VCaP (cell line): ENCODE measurements at regions not wholly inside any gene's neighbourhood (a gene's known extent, or its start where the extent isn't known, plus 50 kb on each side); places are given as distances from the start of the nearest gene placed in this dataset.

Experiments used
- H3K27ac ChIP-seq: fragments of 450-650 bp; 2 replicates; pipeline ENCODE4 v1.5.1; 2017
- TF ChIP-seq, protein P1 (sequence below): fragments of 450-650 bp; conservative IDR thresholded peaks from 2 replicates; pipeline ENCODE4 v1.5.1; 2017; ENCODE audit warnings: mild to moderate bottlenecking, moderate library complexity

- TF ChIP-seq, protein P1, sequence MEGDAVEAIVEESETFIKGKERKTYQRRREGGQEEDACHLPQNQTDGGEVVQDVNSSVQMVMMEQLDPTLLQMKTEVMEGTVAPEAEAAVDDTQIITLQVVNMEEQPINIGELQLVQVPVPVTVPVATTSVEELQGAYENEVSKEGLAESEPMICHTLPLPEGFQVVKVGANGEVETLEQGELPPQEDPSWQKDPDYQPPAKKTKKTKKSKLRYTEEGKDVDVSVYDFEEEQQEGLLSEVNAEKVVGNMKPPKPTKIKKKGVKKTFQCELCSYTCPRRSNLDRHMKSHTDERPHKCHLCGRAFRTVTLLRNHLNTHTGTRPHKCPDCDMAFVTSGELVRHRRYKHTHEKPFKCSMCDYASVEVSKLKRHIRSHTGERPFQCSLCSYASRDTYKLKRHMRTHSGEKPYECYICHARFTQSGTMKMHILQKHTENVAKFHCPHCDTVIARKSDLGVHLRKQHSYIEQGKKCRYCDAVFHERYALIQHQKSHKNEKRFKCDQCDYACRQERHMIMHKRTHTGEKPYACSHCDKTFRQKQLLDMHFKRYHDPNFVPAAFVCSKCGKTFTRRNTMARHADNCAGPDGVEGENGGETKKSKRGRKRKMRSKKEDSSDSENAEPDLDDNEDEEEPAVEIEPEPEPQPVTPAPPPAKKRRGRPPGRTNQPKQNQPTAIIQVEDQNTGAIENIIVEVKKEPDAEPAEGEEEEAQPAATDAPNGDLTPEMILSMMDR: no peak
- no peak overlapping the region for H3K27ac ChIP-seq
Observed at GRCh38 chr5:109917154-109917546, 227.4 kb downstream of the MAN2A1 start.

- TF ChIP-seq, protein P1: no peak
- H3K27ac ChIP-seq: no peak overlapping the region
Observed at GRCh38 chr5:109917966-109918365, 228.2 kb downstream of the MAN2A1 start.

DNA sequence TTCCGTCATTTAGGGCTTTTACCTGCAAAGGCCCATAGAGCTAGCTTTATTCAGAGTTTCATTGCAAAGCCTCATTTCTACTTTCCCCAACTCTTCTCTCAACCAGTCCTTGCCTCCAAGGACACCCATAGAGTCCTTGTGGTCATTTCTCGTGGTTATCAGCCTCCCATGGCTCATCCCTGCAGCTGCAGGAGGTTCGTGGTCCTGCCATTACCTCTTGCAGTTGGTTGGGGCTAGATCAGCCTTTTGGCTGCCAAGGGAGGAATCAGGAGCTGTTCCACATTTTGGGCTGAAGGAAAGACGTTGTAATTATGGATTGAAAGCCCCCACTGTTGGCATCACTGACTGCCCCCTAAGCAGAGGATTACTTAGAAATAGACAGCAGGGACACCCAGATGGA lies 231.0 kb downstream of the MAN2A1 start:
- H3K27ac ChIP-seq: no peak overlapping the region
- TF ChIP-seq, protein P1: no peak

GRCh38 chr5:109921735-109922380 lies 232.1 kb downstream of the MAN2A1 start:
- no peak overlapping the region for H3K27ac ChIP-seq
- TF ChIP-seq, protein P1: no peak

DNA sequence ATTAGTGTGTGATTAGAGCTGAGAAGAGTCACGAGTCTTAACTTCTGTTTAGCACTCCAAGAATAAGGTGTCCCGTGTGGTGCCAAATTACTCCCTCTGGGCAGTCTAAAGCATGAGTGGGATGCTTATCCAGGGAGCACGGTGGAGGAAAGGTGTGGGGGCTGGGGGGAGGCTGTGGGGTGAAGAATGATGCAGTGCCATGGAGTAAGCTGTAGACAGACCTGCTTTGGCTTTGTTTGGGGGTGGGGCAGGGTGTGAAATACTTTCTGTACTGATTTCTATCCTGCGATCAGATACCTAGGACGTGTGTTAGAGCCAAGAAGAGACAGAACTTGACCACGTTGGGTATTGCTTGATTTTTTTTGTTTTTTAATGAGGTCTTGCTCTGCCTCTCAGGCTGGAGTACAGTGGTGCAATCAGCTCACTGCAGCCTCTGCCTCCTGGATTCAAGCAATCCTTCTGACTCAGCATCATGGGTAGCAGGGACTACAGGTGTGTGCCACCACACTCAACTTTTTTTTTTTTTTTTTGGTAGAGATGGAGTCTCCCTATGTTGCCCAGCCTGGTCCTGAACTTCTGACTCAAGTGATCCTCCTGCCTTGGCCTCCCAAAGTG lies 232.8 kb downstream of the MAN2A1 start:
- TF ChIP-seq, protein P1: no peak
- no peak overlapping the region for H3K27ac ChIP-seq

DNA sequence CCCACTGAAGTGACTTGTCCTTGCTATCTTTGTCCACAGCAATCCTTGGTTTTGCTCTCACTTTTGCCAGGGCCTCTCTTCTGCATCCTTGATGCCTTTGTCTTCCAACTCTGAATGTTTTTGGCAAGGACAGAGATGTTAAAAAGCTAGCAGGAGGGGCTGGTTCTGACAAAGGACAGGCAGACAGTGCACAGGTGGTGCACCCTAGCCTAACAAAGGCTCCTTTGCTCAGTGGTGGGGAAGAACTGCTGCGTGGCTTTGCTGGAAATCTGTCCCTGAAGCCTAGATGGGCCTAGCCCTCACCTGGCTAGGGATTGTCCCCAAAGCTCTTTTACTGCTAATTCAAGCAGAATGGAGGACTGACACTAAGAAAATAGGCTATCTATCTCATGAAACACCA lies 233.5 kb downstream of the MAN2A1 start:
- TF ChIP-seq, protein P1: no peak
- no peak overlapping the region for H3K27ac ChIP-seq

DNA sequence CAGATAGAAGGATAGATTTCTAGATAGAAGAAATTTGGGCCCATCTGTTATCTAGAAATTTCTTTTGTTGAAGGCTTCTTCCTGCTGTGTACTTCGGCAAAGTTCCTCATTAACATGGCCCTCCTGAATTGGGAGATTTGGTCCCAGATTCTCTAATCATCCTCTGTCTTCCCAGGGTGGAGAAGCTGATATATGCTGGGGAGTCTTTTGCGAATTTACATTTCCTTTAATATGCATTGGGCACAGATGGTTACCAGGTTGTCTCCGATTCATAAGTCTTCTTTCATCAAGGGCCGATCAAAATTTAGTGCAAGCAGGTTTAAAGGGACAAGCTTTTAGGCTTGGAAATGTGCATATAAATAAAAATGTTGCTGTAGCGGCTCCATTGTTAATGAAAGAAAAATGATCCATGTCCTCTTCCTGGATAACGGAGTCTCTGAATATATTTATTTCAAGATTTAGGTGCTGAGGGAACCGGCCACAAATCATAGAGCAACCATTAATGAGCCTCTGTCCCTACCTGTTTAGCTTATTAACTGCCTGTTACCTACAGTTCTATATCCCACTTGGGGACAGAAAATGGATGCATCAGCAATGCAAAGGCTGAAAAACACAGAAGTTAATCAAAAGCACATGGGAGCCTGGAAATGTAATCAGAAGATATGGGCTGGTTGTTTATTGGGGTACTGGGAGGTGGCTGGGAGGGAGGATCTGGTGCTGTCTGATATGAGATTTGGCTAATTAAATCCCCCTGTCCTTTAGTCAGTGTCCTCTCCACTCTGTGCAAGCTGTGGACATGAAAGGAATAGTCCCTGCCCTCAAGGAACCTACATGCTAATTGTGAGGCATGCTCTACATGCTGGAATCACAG lies 234.7 kb downstream of the MAN2A1 start:
- TF ChIP-seq, protein P1: no peak
- no peak overlapping the region for H3K27ac ChIP-seq
